ENCODE measurements at regions not wholly inside any gene's neighbourhood (a gene's known extent, or its start where the extent isn't known, plus 50 kb on each side); places are given as distances from the start of the nearest gene placed in this dataset.
"Not testable (repeated sequence)": the region's sequence is repeated elsewhere in the genome, so short reads cannot be mapped to it uniquely, and the experiment has no call there.

DNA sequence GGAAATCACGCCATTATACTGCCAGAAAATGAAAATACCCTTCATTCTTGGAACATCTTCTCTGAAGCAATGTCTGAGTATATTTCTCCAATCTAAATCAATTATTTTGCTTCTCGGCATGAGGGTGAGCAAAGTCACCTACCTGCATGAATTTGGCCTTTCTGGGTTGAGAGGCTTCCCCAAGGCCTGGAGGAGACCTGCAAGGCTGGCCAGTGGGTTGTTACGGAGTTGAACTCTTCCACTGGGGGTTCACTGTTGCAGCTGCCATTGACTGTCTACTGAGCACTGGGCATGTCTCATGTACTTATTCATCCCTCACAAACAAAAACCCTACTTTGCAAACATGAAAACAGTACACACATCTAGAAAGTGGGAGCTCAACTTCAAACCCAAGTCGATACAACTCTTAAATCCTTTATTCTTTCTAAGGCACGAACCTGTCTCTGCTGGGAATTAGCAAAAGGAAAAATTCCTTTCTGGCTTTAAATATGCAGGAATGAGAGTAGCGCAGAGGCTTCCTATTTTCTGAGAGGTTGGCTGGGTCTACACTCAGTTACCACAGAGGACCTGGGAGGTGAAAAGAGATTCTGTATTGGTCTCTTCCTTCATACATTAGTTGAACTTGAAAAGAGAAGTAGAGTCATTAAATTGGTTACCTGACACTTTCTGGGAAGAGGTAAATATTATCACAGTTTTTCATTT, 87.6 kb upstream of the SGK1 start:
- peaks cover 0 to 4% (median 2%) of the 10 kb centered on the region in 4 donors for H3K4me1 ChIP-seq
- intact Hi-C loops (cut with DNase I; ENCODE audit: low total_unique reads), result no loop called here
- no peak for DNase-seq
- H3K27ac ChIP-seq, result no peak overlapping the region
- 81 to 93% (median 91%) methylated on average over 6 of the region's 6 CpGs for WGBS, 5 donors
- TF ChIP-seq EP300 (IDR thresholded peaks at IDR 0.05) (no peak), POLR2A (IDR thresholded peaks at IDR 0.05) (no peak), POLR2AphosphoS5 (IDR thresholded peaks at IDR 0.05) (no peak)
- TF ChIP-seq, protein P1, sequence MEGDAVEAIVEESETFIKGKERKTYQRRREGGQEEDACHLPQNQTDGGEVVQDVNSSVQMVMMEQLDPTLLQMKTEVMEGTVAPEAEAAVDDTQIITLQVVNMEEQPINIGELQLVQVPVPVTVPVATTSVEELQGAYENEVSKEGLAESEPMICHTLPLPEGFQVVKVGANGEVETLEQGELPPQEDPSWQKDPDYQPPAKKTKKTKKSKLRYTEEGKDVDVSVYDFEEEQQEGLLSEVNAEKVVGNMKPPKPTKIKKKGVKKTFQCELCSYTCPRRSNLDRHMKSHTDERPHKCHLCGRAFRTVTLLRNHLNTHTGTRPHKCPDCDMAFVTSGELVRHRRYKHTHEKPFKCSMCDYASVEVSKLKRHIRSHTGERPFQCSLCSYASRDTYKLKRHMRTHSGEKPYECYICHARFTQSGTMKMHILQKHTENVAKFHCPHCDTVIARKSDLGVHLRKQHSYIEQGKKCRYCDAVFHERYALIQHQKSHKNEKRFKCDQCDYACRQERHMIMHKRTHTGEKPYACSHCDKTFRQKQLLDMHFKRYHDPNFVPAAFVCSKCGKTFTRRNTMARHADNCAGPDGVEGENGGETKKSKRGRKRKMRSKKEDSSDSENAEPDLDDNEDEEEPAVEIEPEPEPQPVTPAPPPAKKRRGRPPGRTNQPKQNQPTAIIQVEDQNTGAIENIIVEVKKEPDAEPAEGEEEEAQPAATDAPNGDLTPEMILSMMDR (IDR thresholded peaks at IDR 0.05), result no peak
- no peaks in the 10 kb centered on the region for H3K9me3 ChIP-seq
- H3K27me3 ChIP-seq, result no peaks in the 10 kb centered on the region
- H3K4me3 ChIP-seq, result no peak overlapping the region
- no peaks in the 10 kb centered on the region for H3K36me3 ChIP-seq

DNA sequence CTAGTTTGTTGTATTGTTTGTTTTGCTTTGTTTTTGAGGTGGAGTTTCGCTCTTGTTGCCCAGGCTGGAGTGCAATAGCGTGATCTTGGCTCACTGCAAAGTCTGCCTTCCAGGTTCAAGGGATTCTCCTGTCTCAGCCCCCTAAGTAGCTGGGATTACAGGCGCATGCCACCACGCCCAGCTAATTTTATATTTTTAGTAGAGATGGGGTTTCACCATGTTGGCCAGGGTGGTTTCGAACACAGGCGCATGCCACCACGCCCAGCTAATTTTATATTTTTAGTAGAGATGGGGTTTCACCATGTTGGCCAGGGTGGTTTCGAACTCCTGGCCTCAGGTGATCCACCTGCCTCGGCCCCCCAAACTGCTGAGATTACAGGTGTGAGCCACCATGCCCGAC, 85.4 kb upstream of the SGK1 start:
- H3K27me3 ChIP-seq; DNase-seq; H3K36me3 ChIP-seq; H3K4me1 ChIP-seq; intact Hi-C loops (cut with DNase I; ENCODE audit: low total_unique reads); H3K9me3 ChIP-seq; H3K4me3 ChIP-seq; H3K27ac ChIP-seq: not testable (repeated sequence)
- WGBS, 5 donors, result 89 to 96% (median 95%) methylated on average over 10 of the region's 10 CpGs

DNA sequence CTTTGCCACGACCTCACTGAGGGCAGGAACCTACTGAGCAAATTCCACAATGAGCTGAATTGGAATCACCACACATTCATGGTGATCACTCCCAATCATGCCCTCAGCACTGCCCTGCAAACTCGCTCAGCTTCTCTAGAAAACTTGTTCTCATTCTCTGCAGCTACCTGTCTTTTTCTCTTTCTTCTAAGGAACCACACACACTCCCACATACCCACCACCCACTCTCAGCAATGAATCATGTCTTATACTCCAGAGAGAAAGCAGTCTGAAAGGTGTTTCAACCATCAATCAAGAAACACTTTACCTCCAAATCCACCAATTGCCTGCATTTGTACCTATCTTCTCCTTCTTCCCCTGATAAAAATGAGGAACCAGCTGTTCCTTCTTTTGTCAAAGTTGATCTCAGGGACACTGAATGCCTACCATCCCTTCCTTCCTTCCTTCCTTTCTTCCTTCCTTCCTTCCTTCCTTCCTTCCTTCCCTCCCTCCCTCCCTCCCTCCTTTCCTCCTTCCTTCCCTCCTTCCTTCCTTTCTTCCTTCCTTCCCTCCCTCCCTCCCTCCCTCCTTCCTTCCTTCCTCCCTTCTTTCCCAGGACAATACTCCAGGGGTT, 84.6 kb upstream of the SGK1 start:
- TF ChIP-seq, protein P1 (IDR thresholded peaks at IDR 0.05), result no peak
- TF ChIP-seq POLR2A (IDR thresholded peaks at IDR 0.05) (no peak), EP300 (IDR thresholded peaks at IDR 0.05) (no peak), POLR2AphosphoS5 (IDR thresholded peaks at IDR 0.05) (no peak)
- DNase-seq, result no peak
- WGBS, 5 donors, result 67 to 91% (median 74%) methylated on average over 2 of the region's 2 CpGs

DNA sequence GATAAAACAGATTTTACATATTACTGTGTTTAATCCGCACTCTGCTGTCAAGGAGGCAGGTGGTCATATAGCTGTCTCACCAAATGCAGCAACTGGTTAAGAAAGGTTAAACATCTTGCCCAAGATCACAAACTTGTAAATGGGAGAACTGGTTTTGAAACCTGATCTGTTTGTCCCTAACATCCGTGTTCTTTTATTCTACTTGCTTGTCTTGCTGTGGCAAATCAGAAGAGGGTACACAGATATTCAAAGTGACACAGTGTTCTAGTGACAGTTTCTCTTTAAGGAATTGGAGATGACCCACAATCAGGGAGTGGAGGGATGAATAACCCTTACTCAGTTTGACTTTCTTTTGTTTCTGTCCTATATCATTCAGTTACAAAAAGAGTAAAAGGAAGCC, 83.0 kb upstream of the SGK1 start:
- WGBS, 5 donors, result 52 to 69% (median 63%) methylated on average over 2 of the region's 2 CpGs
- H3K4me3 ChIP-seq, result no peak overlapping the region
- no peaks in the 10 kb centered on the region for H3K9me3 ChIP-seq
- no peak for TF ChIP-seq POLR2AphosphoS5 (IDR thresholded peaks at IDR 0.05)
- TF ChIP-seq EP300 (IDR thresholded peaks at IDR 0.05), result no peak
- TF ChIP-seq POLR2A (IDR thresholded peaks at IDR 0.05), result no peak
- TF ChIP-seq, protein P1 (IDR thresholded peaks at IDR 0.05), result no peak
- peaks cover 0 to 4% (median 2%) of the 10 kb centered on the region in 4 donors for H3K4me1 ChIP-seq
- H3K36me3 ChIP-seq, result no peaks in the 10 kb centered on the region
- no peak overlapping the region for H3K27ac ChIP-seq
- peak in 1 of 2 donors; percentile 36 for DNase-seq
- no peaks in the 10 kb centered on the region for H3K27me3 ChIP-seq
- intact Hi-C loops (cut with DNase I; ENCODE audit: low total_unique reads), result no loop called here

More for the DNA sequence above, 84.6 kb upstream of the SGK1 start:
- no peaks in the 10 kb centered on the region for H3K36me3 ChIP-seq
- no peak overlapping the region for H3K4me3 ChIP-seq
- intact Hi-C loops (cut with DNase I; ENCODE audit: low total_unique reads), result no loop called here
- no peaks in the 10 kb centered on the region for H3K27me3 ChIP-seq
- peaks cover 0 to 4% (median 2%) of the 10 kb centered on the region in 4 donors for H3K4me1 ChIP-seq
- no peak overlapping the region for H3K27ac ChIP-seq
- no peaks in the 10 kb centered on the region for H3K9me3 ChIP-seq

DNA sequence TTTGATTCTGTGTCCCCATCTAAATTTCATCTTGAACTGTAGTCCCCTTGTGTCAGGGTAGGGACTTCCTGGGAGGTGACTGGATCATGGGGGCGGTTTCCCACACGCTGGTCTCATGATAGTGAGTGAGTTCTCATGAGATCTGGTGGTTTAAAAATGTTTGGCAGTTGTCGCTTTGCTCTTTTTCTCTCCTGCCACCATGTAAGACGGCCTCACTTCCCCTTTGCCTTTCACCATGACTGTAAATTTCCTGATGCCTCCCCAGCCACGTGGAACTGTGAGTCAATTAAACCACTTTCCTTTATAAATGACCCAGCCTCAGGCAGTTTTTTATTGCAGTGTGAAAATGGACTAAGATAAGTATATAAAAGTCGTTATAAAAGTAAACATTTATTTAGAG, 80.5 kb upstream of the SGK1 start:
- intact Hi-C loops (cut with DNase I; ENCODE audit: low total_unique reads), result no loop called here
- peaks cover 0 to 4% (median 2%) of the 10 kb centered on the region in 4 donors for H3K4me1 ChIP-seq
- H3K27ac ChIP-seq, result no peak overlapping the region
- DNase-seq, result no peak
- H3K4me3 ChIP-seq, result no peak overlapping the region
- H3K27me3 ChIP-seq, result no peaks in the 10 kb centered on the region
- H3K36me3 ChIP-seq, result no peaks in the 10 kb centered on the region
- TF ChIP-seq POLR2AphosphoS5 (IDR thresholded peaks at IDR 0.05) (no peak), EP300 (IDR thresholded peaks at IDR 0.05) (no peak), POLR2A (IDR thresholded peaks at IDR 0.05) (no peak)
- TF ChIP-seq, protein P1 (IDR thresholded peaks at IDR 0.05), result no peak
- H3K9me3 ChIP-seq, result no peaks in the 10 kb centered on the region
- WGBS, 5 donors, result 46 to 63% (median 57%) methylated on average over 6 of the region's 6 CpGs
